Renal cortex interstitium (tissue), 11 donors: ENCODE measurements at regions not wholly inside any gene's neighbourhood (a gene's known extent, or its start where the extent isn't known, plus 50 kb on each side); places are given as distances from the start of the nearest gene placed in this dataset.
A peak's percentile ranks its signal among the peaks of the same experiment; 100 is the strongest.
"Not testable (repeated sequence)": the region's sequence is repeated elsewhere in the genome, so short reads cannot be mapped to it uniquely, and the experiment has no call there.

Experiments
- DNase-seq, 11 donors: peaks; one replicate each; pipeline ENCODE4 v3.0.0-alpha.2; 2013; ENCODE audit warnings: low read depth in 9 of 11, low spot score in 4 of 11; ENCODE audit errors: extremely low read depth in 1 of 11

GRCh38 chr10:65788271-65788670, 1137.6 kb upstream of the LRRTM3 start:
- no peak for DNase-seq

GRCh38 chr10:65791979-65792378, 1133.9 kb upstream of the LRRTM3 start:
- no peak for DNase-seq

GRCh38 chr10:65793738-65794425, 1132.0 kb upstream of the LRRTM3 start:
- no peak for DNase-seq

GRCh38 chr10:65794861-65795260, 1131.0 kb upstream of the LRRTM3 start:
- not testable (repeated sequence) for DNase-seq

- DNase-seq, result no peak
These were observed 1129.4 kb upstream of the LRRTM3 start for GRCh38 chr10:65796472-65796871.

GRCh38 chr10:65798133-65798532, 1127.7 kb upstream of the LRRTM3 start:
- no peak for DNase-seq

- no peak for DNase-seq
These were observed 1123.4 kb upstream of the LRRTM3 start for GRCh38 chr10:65802391-65802790.

- DNase-seq, result no peak
These were observed 1120.3 kb upstream of the LRRTM3 start for GRCh38 chr10:65805511-65805910.

GRCh38 chr10:65805993-65806392, 1119.8 kb upstream of the LRRTM3 start:
- DNase-seq, result peak in 2 of 11 donors; percentile 27

GRCh38 chr10:65808687-65809333, 1117.0 kb upstream of the LRRTM3 start:
- DNase-seq, result no peak

- DNase-seq, result no peak
These were observed 1113.8 kb upstream of the LRRTM3 start for GRCh38 chr10:65811931-65812525.

- no peak for DNase-seq
These were observed 1109.3 kb upstream of the LRRTM3 start for GRCh38 chr10:65816536-65816935.

- DNase-seq, result no peak
These were observed 1106.8 kb upstream of the LRRTM3 start for GRCh38 chr10:65818990-65819389.

- DNase-seq, result no peak
These were observed 1098.5 kb upstream of the LRRTM3 start for GRCh38 chr10:65827359-65827758.

- no peak for DNase-seq
These were observed 1087.0 kb upstream of the LRRTM3 start for GRCh38 chr10:65838811-65839210.

GRCh38 chr10:65843203-65843602, 1082.6 kb upstream of the LRRTM3 start:
- no peak for DNase-seq

- no peak for DNase-seq
These were observed 1079.9 kb upstream of the LRRTM3 start for GRCh38 chr10:65845916-65846315.

- DNase-seq, result no peak
These were observed 1079.3 kb upstream of the LRRTM3 start for GRCh38 chr10:65846541-65846940.

- DNase-seq, result no peak
These were observed 1078.9 kb upstream of the LRRTM3 start for GRCh38 chr10:65846949-65847348.

- DNase-seq, result no peak
These were observed 1078.2 kb upstream of the LRRTM3 start for GRCh38 chr10:65847436-65848230.
